Renal cortical epithelial cell (primary cell): ENCODE measurements at regions not wholly inside any gene's neighbourhood (a gene's known extent, or its start where the extent isn't known, plus 50 kb on each side); places are given as distances from the start of the nearest gene placed in this dataset.
"Not testable (repeated sequence)": the region's sequence is repeated elsewhere in the genome, so short reads cannot be mapped to it uniquely, and the experiment has no call there.

ENCODE experiments used
- DNase-seq: peaks from one replicate; pipeline ENCODE4 v3.0.0-alpha.2; 2011; ENCODE audit warnings: low read depth

- peak; percentile 18 for DNase-seq
Measured at GRCh38 chr13:84192125-84192524, 309.9 kb upstream of the SLITRK1 start.

GRCh38 chr13:84191139-84191538 is 308.9 kb upstream of the SLITRK1 start:
- DNase-seq, result no peak

GRCh38 chr13:84187626-84188025 is 305.4 kb upstream of the SLITRK1 start:
- DNase-seq, result no peak

- DNase-seq, result no peak
Measured at GRCh38 chr13:84139561-84140158, 257.4 kb upstream of the SLITRK1 start.

GRCh38 chr13:84137292-84137691 is 255.0 kb upstream of the SLITRK1 start:
- no peak for DNase-seq

- DNase-seq, result no peak
Measured at GRCh38 chr13:84136582-84136981, 254.3 kb upstream of the SLITRK1 start.

- DNase-seq, result no peak
Measured at GRCh38 chr13:84132491-84132890, 250.2 kb upstream of the SLITRK1 start.

- no peak for DNase-seq
Measured at GRCh38 chr13:84131249-84131648, 249.0 kb upstream of the SLITRK1 start.

- no peak for DNase-seq
Measured at GRCh38 chr13:84130495-84131114, 248.3 kb upstream of the SLITRK1 start.

GRCh38 chr13:84129966-84130365 is 247.7 kb upstream of the SLITRK1 start:
- no peak for DNase-seq

GRCh38 chr13:84127597-84128128 is 245.4 kb upstream of the SLITRK1 start:
- DNase-seq, result no peak

GRCh38 chr13:84126671-84127171 is 244.4 kb upstream of the SLITRK1 start:
- no peak for DNase-seq

- DNase-seq, result no peak
Measured at GRCh38 chr13:84121456-84121855, 239.2 kb upstream of the SLITRK1 start.

- DNase-seq, result no peak
Measured at GRCh38 chr13:84118839-84119409, 236.7 kb upstream of the SLITRK1 start.

- DNase-seq, result no peak
Measured at GRCh38 chr13:84098273-84098672, 216.0 kb upstream of the SLITRK1 start.

- DNase-seq, result no peak
Measured at GRCh38 chr13:84097148-84097547, 214.9 kb upstream of the SLITRK1 start.

- no peak for DNase-seq
Measured at GRCh38 chr13:84096216-84096615, 213.9 kb upstream of the SLITRK1 start.

GRCh38 chr13:84088996-84089395 is 206.7 kb upstream of the SLITRK1 start:
- DNase-seq, result no peak

- DNase-seq, result no peak
Measured at GRCh38 chr13:84086847-84087162, 204.5 kb upstream of the SLITRK1 start.

- DNase-seq, result not testable (repeated sequence)
Measured at GRCh38 chr13:84086098-84086846, 204.0 kb upstream of the SLITRK1 start.

GRCh38 chr13:84082462-84082861 is 200.2 kb upstream of the SLITRK1 start:
- no peak for DNase-seq

GRCh38 chr13:84080748-84081530 is 198.7 kb upstream of the SLITRK1 start:
- DNase-seq, result no peak
